GM23338 (cell line): ENCODE measurements at regions not wholly inside any gene's neighbourhood (a gene's known extent, or its start where the extent isn't known, plus 50 kb on each side); places are given as distances from the start of the nearest gene placed in this dataset.
A peak's percentile ranks its signal among the peaks of the same experiment; 100 is the strongest.

Source experiments
- ATAC-seq: fragments of 200-7000 bp; cut with Tn5 transposase; 3 replicates; pipeline ENCODE4 v1.9.1; 2020
- DNase-seq: peaks from one replicate; pipeline ENCODE4 v3.0.0-alpha.2; 2015; ENCODE audit warnings: low spot score
- H2AFZ ChIP-seq: fragments of 200-600 bp; sonication (generic); 2 replicates; pipeline ENCODE4 v1.8.0; 2016; ENCODE audit warnings: antibody characterized with exemption, mild to moderate bottlenecking, moderate library complexity
- H3F3A ChIP-seq: fragments of 200-600 bp; sonication (generic); replicated peaks from 2 replicates; pipeline ENCODE4 v1.8.0; 2017; ENCODE audit warnings: antibody characterized with exemption, mixed run types, low read depth
- H3K27ac ChIP-seq: fragments of 200-600 bp; sonication (generic); 2 replicates; pipeline ENCODE4 v1.6.1; 2016; ENCODE audit warnings: low read depth
- H3K27me3 ChIP-seq: fragments of 200-600 bp; sonication (generic); 2 replicates; pipeline ENCODE4 v1.8.0; 2016; ENCODE audit warnings: mild to moderate bottlenecking, mixed run types, moderate library complexity; ENCODE audit not compliant: insufficient read depth
- H3K36me3 ChIP-seq: fragments of 200-600 bp; sonication (generic); 2 replicates; pipeline ENCODE4 v1.8.0; 2016; ENCODE audit warnings: mild to moderate bottlenecking; ENCODE audit not compliant: insufficient read depth
- H3K4me1 ChIP-seq: fragments of 200-600 bp; sonication (generic); 2 replicates; pipeline ENCODE4 v1.8.0; 2016; ENCODE audit warnings: mild to moderate bottlenecking, moderate library complexity; ENCODE audit not compliant: insufficient read depth
- H3K4me2 ChIP-seq: fragments of 200-600 bp; sonication (generic); 2 replicates; pipeline ENCODE4 v1.7.1; 2017; ENCODE audit warnings: mixed run types
- H3K4me3 ChIP-seq: fragments of 200-600 bp; sonication (generic); 2 replicates; pipeline ENCODE4 v1.6.1; 2016; ENCODE audit warnings: mixed run types
- H3K79me2 ChIP-seq: fragments of 200-600 bp; sonication (generic); replicated peaks from 2 replicates; pipeline ENCODE4 v1.8.0; 2017; ENCODE audit warnings: mild to moderate bottlenecking; ENCODE audit not compliant: insufficient read depth
- H3K9me2 ChIP-seq: fragments of 200-600 bp; sonication (generic); 2 replicates; pipeline ENCODE4 v1.8.0; 2017; ENCODE audit not compliant: insufficient read depth
- H4K20me1 ChIP-seq: fragments of 200-600 bp; sonication (generic); replicated peaks from 2 replicates; pipeline ENCODE4 v1.8.0; 2017; ENCODE audit warnings: mild to moderate bottlenecking; ENCODE audit not compliant: insufficient read depth
- H3K27ac Mint-ChIP-seq: 2 replicates; pipeline ENCODE4 v1.8.0; 2020; ENCODE audit warnings: inconsistent platforms, mild to moderate bottlenecking, moderate library complexity, mixed read lengths
- H3K27me3 Mint-ChIP-seq: 3 replicates; pipeline ENCODE4 v1.8.0; 2022; ENCODE audit warnings: low read depth, mild to moderate bottlenecking, moderate library complexity, mixed read lengths, inconsistent platforms; ENCODE audit not compliant: insufficient read depth, poor library complexity
- H3K36me3 Mint-ChIP-seq: 3 replicates; pipeline ENCODE4 v1.8.0; 2021; ENCODE audit warnings: low read depth, mild to moderate bottlenecking, inconsistent platforms, moderate library complexity, mixed read lengths
- H3K4me1 Mint-ChIP-seq: 3 replicates; pipeline ENCODE4 v1.8.0; 2020; ENCODE audit warnings: mild to moderate bottlenecking, inconsistent platforms, mixed read lengths
- H3K4me3 Mint-ChIP-seq: 3 replicates; pipeline ENCODE4 v1.8.0; 2021; ENCODE audit warnings: moderate library complexity, mild to moderate bottlenecking, inconsistent platforms, mixed read lengths
- H3K9me3 Mint-ChIP-seq: 3 replicates; pipeline ENCODE4 v1.8.0; 2020; ENCODE audit warnings: moderate library complexity, mild to moderate bottlenecking, inconsistent platforms, mixed read lengths
- CREB1 ChIP-seq: fragments of 250-450 bp; sonication (Bioruptor Pico); IDR thresholded peaks from 2 replicates; pipeline ENCODE4 v1.5.0; 2020; ENCODE audit warnings: low read depth, mild to moderate bottlenecking, moderate library complexity
- EZH2 ChIP-seq: fragments of 200-600 bp; sonication (generic); IDR thresholded peaks from one replicate; pipeline ENCODE4 v1.8.0; 2017; ENCODE audit warnings: antibody characterized with exemption, mild to moderate bottlenecking, low read depth; ENCODE audit not compliant: unreplicated experiment
- EZH2phosphoT487 ChIP-seq: fragments of 200-600 bp; sonication (generic); IDR thresholded peaks from one replicate; pipeline ENCODE4 v1.8.1; 2018; ENCODE audit warnings: antibody characterized with exemption; ENCODE audit not compliant: unreplicated experiment
- JUNB ChIP-seq: IDR thresholded peaks from one replicate; pipeline ENCODE4 v1.6.1; 2016; ENCODE audit warnings: antibody characterized with exemption; ENCODE audit not compliant: unreplicated experiment
- NANOG ChIP-seq: IDR thresholded peaks from 2 replicates; pipeline ENCODE4 v1.6.1; 2016; ENCODE audit warnings: antibody characterized with exemption, borderline replicate concordance
- POLR2AphosphoS5 ChIP-seq: IDR thresholded peaks from 2 replicates; pipeline ENCODE4 v1.6.1; 2016; ENCODE audit warnings: antibody characterized with exemption, low read depth
- STAT1 ChIP-seq: IDR thresholded peaks from one replicate; pipeline ENCODE4 v1.6.1; 2016; ENCODE audit warnings: antibody characterized with exemption; ENCODE audit not compliant: unreplicated experiment
- ZNF114 ChIP-seq: fragments of 250-450 bp; sonication (Bioruptor Pico); IDR thresholded peaks from 2 replicates; pipeline ENCODE4 v1.5.0; 2020; ENCODE audit warnings: mild to moderate bottlenecking, moderate library complexity
- ZNF331 ChIP-seq: fragments of 250-450 bp; sonication (Bioruptor Pico); IDR thresholded peaks from 2 replicates; pipeline ENCODE4 v1.5.0; 2020; ENCODE audit warnings: low read depth, mild to moderate bottlenecking, moderate library complexity
- TF ChIP-seq, protein P1 (sequence below), 2 experiments: fragments of 200-600 bp in 1 of 2; sonication (generic) in 1 of 2; conservative IDR thresholded peaks; 2 replicates each; pipeline versions ENCODE4 v1.5.1 to v1.6.1; 2016 to 2017; ENCODE audit warnings: antibody characterized with exemption in 2 of 2, low read depth in 2 of 2, mild to moderate bottlenecking in 2 of 2, moderate library complexity in 1 of 2
- TF ChIP-seq, protein P2 (sequence below): IDR thresholded peaks from 2 replicates; pipeline ENCODE4 v1.6.1; 2016; ENCODE audit warnings: antibody characterized with exemption
- TF ChIP-seq, protein P3 (sequence below): IDR thresholded peaks from one replicate; pipeline ENCODE4 v1.6.1; 2018; ENCODE audit warnings: antibody characterized with exemption; ENCODE audit not compliant: unreplicated experiment
- TF ChIP-seq, protein P4 (sequence below): fragments of 250-450 bp; sonication (Bioruptor Pico); IDR thresholded peaks from 2 replicates; pipeline ENCODE4 v1.5.0; 2020; ENCODE audit warnings: mild to moderate bottlenecking, moderate library complexity

DNA sequence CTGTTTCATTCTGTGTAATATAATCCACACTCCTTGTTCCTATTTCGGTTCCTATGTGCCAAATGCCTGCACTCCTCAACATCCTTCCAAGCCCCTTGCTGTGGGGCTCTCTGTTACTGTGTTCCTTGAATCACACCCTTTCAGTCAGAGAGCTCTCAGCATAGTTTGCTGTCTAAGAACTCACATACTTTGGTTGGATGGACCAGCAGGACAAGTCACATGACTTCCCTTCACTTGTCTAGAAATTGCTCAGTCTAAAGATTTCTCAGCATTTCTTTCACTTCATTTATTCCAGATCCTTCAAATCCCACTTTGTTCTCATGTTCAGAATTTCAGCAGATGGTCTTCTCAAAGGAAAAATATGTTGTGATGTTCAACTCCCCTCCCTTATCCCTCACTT, 203.5 kb upstream of the PFN2 start:
- no peaks in the 10 kb centered on the region for H3K4me1 ChIP-seq
- ATAC-seq (no peak), DNase-seq (no peak)
- H3F3A ChIP-seq = no peaks in the 10 kb centered on the region
- no peaks in the 10 kb centered on the region for H3K4me1 Mint-ChIP-seq
- H4K20me1 ChIP-seq = no peaks in the 10 kb centered on the region
- no peaks in the 10 kb centered on the region for H3K36me3 ChIP-seq
- H2AFZ ChIP-seq = 0 out of 2 replicates have a peak overlapping the region, but pooled peaks have one; percentile 2
- H3K4me3 Mint-ChIP-seq = no peak overlapping the region
- no peak overlapping the region for H3K27ac ChIP-seq
- no peaks in the 10 kb centered on the region for H3K79me2 ChIP-seq
- H3K36me3 Mint-ChIP-seq = no peaks in the 10 kb centered on the region
- H3K4me3 ChIP-seq = no peak overlapping the region
- TF ChIP-seq STAT1 (no peak), POLR2AphosphoS5 (no peak), EZH2phosphoT487 (no peak), ZNF114 (CRISPR knock-in tag) (no peak), JUNB (no peak), ZNF331 (CRISPR knock-in tag) (no peak), EZH2 (no peak), NANOG (no peak), CREB1 (CRISPR knock-in tag) (no peak)
- TF ChIP-seq, protein P1, sequence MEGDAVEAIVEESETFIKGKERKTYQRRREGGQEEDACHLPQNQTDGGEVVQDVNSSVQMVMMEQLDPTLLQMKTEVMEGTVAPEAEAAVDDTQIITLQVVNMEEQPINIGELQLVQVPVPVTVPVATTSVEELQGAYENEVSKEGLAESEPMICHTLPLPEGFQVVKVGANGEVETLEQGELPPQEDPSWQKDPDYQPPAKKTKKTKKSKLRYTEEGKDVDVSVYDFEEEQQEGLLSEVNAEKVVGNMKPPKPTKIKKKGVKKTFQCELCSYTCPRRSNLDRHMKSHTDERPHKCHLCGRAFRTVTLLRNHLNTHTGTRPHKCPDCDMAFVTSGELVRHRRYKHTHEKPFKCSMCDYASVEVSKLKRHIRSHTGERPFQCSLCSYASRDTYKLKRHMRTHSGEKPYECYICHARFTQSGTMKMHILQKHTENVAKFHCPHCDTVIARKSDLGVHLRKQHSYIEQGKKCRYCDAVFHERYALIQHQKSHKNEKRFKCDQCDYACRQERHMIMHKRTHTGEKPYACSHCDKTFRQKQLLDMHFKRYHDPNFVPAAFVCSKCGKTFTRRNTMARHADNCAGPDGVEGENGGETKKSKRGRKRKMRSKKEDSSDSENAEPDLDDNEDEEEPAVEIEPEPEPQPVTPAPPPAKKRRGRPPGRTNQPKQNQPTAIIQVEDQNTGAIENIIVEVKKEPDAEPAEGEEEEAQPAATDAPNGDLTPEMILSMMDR (conservative IDR thresholded peaks at IDR 0.05; ENCODE audit: low read depth in 2 of 2) = no peak
- TF ChIP-seq, protein P2, sequence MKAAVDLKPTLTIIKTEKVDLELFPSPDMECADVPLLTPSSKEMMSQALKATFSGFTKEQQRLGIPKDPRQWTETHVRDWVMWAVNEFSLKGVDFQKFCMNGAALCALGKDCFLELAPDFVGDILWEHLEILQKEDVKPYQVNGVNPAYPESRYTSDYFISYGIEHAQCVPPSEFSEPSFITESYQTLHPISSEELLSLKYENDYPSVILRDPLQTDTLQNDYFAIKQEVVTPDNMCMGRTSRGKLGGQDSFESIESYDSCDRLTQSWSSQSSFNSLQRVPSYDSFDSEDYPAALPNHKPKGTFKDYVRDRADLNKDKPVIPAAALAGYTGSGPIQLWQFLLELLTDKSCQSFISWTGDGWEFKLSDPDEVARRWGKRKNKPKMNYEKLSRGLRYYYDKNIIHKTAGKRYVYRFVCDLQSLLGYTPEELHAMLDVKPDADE = no peak
- TF ChIP-seq, protein P3, sequence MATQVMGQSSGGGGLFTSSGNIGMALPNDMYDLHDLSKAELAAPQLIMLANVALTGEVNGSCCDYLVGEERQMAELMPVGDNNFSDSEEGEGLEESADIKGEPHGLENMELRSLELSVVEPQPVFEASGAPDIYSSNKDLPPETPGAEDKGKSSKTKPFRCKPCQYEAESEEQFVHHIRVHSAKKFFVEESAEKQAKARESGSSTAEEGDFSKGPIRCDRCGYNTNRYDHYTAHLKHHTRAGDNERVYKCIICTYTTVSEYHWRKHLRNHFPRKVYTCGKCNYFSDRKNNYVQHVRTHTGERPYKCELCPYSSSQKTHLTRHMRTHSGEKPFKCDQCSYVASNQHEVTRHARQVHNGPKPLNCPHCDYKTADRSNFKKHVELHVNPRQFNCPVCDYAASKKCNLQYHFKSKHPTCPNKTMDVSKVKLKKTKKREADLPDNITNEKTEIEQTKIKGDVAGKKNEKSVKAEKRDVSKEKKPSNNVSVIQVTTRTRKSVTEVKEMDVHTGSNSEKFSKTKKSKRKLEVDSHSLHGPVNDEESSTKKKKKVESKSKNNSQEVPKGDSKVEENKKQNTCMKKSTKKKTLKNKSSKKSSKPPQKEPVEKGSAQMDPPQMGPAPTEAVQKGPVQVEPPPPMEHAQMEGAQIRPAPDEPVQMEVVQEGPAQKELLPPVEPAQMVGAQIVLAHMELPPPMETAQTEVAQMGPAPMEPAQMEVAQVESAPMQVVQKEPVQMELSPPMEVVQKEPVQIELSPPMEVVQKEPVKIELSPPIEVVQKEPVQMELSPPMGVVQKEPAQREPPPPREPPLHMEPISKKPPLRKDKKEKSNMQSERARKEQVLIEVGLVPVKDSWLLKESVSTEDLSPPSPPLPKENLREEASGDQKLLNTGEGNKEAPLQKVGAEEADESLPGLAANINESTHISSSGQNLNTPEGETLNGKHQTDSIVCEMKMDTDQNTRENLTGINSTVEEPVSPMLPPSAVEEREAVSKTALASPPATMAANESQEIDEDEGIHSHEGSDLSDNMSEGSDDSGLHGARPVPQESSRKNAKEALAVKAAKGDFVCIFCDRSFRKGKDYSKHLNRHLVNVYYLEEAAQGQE = no peak
- TF ChIP-seq, protein P4, sequence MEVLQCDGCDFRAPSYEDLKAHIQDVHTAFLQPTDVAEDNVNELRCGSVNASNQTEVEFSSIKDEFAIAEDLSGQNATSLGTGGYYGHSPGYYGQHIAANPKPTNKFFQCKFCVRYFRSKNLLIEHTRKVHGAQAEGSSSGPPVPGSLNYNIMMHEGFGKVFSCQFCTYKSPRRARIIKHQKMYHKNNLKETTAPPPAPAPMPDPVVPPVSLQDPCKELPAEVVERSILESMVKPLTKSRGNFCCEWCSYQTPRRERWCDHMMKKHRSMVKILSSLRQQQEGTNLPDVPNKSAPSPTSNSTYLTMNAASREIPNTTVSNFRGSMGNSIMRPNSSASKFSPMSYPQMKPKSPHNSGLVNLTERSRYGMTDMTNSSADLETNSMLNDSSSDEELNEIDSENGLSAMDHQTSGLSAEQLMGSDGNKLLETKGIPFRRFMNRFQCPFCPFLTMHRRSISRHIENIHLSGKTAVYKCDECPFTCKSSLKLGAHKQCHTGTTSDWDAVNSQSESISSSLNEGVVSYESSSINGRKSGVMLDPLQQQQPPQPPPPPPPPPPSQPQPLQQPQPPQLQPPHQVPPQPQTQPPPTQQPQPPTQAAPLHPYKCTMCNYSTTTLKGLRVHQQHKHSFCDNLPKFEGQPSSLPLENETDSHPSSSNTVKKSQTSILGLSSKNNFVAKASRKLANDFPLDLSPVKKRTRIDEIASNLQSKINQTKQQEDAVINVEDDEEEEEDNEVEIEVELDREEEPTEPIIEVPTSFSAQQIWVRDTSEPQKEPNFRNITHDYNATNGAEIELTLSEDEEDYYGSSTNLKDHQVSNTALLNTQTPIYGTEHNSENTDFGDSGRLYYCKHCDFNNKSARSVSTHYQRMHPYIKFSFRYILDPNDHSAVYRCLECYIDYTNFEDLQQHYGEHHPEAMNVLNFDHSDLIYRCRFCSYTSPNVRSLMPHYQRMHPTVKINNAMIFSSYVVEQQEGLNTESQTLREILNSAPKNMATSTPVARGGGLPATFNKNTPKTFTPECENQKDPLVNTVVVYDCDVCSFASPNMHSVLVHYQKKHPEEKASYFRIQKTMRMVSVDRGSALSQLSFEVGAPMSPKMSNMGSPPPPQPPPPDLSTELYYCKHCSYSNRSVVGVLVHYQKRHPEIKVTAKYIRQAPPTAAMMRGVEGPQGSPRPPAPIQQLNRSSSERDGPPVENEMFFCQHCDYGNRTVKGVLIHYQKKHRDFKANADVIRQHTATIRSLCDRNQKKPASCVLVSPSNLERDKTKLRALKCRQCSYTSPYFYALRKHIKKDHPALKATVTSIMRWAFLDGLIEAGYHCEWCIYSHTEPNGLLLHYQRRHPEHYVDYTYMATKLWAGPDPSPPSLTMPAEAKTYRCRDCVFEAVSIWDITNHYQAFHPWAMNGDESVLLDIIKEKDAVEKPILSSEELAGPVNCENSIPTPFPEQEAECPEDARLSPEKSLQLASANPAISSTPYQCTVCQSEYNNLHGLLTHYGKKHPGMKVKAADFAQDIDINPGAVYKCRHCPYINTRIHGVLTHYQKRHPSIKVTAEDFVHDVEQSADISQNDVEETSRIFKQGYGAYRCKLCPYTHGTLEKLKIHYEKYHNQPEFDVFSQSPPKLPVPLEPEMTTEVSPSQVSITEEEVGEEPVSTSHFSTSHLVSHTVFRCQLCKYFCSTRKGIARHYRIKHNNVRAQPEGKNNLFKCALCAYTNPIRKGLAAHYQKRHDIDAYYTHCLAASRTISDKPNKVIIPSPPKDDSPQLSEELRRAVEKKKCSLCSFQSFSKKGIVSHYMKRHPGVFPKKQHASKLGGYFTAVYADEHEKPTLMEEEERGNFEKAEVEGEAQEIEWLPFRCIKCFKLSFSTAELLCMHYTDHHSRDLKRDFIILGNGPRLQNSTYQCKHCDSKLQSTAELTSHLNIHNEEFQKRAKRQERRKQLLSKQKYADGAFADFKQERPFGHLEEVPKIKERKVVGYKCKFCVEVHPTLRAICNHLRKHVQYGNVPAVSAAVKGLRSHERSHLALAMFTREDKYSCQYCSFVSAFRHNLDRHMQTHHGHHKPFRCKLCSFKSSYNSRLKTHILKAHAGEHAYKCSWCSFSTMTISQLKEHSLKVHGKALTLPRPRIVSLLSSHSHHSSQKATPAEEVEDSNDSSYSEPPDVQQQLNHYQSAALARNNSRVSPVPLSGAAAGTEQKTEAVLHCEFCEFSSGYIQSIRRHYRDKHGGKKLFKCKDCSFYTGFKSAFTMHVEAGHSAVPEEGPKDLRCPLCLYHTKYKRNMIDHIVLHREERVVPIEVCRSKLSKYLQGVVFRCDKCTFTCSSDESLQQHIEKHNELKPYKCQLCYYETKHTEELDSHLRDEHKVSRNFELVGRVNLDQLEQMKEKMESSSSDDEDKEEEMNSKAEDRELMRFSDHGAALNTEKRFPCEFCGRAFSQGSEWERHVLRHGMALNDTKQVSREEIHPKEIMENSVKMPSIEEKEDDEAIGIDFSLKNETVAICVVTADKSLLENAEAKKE = no peak
- no peaks in the 10 kb centered on the region for H3K9me3 Mint-ChIP-seq
- no peaks in the 10 kb centered on the region for H3K27me3 ChIP-seq
- H3K27me3 Mint-ChIP-seq = peaks cover 2% of the 10 kb centered on the region
- no peak overlapping the region for H3K4me2 ChIP-seq
- no peak overlapping the region for H3K27ac Mint-ChIP-seq
- H3K9me2 ChIP-seq = no peaks in the 10 kb centered on the region; the same call in 1 of the 2 replicates
